T follicular helper cell (primary cell): ENCODE measurements at regions not wholly inside any gene's neighbourhood (a gene's known extent, or its start where the extent isn't known, plus 50 kb on each side); places are given as distances from the start of the nearest gene placed in this dataset.

Source experiments
- DNase-seq: peaks from one replicate; pipeline ENCODE4 v3.0.0-alpha.2; 2020; ENCODE audit warnings: low read depth

DNA sequence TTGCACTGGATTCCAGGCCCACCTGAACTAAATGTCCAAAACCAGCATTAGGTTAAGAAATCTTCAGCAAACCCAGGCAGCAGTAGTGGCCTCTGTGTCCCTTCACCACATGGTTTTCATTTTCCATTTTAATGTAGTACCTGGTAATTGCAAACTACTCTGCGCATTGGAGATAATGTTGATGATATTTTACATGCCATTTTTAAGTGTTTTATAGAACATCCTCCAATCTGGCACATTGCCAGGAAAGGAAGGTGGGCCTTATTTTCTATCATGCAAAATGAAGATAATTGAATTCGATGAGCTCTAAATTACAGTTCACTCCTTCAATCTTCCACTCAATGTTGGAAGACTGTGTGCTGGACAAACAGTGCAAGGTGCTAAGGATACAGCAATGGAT lies 89.5 kb downstream of the ZC3H11B start:
- no peak for DNase-seq

DNA sequence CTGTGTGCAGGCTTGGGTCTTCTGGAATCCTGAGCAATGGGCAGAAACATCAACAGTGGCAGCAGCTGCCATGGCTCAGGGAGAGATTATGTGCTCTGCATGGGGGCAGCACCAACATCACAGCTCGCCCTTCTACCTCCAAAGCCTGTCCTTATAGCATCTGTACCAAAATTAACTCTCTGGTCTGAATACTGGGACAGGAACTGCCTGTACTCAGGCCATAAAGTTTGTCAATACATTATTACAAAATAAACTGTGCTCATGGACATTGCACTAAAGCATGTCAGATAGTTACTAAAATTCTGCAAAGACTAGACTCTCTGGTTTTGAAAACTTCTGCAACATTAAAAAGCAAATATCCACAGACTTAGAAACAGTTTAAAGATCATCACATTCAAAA lies 91.6 kb downstream of the ZC3H11B start:
- DNase-seq, result no peak

DNA sequence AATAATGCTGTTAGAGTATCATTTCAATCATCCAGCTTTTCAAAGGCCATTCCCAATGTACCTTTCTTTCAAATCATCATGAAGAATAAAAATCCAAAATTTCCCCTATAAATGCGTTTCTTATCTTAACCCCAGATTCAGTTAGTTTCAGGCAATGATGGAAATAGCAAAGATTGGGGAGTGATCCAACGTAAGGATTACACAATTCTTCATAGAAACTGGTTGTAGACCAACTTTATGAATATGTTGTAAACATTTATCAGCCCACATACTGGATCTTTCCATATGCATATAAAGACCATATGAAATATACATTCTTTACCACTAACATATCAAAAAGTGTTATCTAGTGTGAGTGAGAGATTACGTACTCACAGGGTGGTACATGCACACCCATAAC lies 92.7 kb downstream of the ZC3H11B start:
- no peak for DNase-seq

DNA sequence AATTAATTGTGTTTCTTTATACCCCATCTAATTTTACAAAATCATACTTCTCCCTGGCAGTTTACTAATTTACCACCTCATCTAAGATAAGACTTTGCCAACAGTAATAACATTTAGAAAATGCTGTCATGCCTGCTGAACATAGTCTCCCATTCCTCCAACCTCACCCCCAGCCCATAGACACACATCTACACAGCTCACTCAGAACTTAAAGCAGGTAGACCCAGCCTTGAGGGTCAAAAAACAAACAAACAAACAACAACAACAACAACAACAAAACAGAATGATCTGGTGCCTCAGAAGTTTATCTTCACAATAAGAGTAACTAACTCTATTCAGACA lies 94.0 kb downstream of the ZC3H11B start:
- no peak for DNase-seq

DNA sequence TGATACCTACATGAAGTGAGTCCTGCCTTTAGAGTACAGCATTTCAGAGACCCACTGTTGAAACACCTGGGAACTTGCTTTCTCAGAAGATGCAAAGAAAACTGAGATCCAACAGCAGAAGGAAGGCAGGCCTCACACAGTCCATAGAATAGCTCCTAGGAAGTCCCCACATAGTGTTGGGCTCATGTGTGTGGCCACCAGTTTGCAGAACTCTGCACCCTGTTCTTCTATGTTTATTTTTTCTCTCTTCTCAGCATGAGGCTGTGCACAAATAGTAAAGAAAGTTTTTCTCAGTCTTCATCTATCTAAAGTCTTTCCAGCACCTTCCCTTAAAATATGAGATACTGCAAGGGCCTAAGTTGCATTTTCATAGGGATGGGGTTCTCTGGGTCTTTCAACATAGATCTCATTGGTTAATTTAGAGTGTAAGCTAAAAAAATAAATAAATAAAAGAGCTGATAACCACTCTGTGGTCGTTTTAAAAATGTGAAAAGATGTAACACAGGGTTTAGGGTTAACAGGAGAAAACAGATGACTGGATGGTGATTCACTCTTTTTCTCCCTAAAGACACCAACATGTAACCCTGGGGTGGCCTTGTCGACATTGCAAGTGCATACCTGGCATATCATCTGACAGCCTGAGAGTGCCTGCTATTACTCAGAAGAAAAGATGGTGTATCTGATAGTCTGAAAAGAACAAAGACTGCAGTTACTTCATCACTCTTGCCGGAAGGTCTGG lies 94.6 kb downstream of the ZC3H11B start:
- DNase-seq, result no peak

DNA sequence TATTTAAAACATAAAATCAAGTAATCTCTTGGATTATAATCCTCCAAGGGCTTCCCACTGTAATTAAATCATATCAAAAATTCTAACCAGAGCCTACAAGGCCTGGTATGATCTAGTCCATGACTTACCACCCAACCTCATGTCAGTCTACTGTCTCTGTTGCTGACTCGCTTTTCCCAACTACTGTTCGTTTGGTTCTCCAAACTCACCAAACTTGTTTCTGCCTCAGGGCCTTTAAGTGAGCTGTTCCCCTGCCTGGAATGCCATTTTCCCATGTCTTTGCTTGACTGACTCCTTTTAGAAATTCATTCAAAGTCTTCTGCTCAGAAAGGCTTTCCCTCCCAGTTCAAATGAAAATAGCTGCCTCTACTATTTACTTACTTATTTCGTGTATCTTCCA lies 95.9 kb downstream of the ZC3H11B start:
- DNase-seq, result no peak

DNA sequence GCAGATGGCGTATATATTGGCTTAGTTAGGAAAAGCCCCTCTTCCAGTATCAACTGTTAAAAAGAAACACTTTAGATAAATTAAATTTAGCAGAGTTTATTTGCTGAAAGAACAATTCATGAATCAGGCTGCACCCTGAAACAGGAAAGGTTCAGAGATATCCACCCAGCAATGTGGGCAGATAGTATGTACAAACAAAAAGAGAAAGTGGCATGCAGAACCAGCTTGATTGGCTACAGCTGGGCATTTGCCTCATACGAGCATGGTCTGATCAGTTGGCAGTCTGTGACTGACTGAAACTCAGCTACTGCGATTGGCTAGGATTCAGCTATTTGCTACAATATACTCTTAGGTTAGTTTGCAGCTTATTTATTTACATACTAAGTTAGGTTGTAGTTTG lies 98.2 kb downstream of the ZC3H11B start:
- DNase-seq, result no peak

DNA sequence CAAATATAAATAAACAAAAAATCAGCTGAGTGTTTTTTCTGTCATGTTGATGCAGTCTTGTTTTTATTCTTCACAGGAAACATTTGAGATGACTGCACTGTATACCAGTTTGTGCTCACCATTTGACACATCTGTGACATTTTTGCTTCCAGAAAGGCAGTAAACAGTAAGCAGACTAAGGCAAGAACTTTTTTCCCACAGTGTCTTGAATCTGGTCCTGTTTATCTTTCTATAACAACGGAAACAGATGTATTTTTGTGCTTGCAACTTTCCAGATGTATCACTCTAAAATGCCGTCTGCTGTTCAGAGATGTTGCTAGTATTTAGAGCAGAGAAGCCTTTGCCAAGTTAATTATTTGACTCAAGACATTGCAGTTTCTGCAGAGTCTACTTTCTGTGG lies 105.5 kb downstream of the ZC3H11B start:
- no peak for DNase-seq

DNA sequence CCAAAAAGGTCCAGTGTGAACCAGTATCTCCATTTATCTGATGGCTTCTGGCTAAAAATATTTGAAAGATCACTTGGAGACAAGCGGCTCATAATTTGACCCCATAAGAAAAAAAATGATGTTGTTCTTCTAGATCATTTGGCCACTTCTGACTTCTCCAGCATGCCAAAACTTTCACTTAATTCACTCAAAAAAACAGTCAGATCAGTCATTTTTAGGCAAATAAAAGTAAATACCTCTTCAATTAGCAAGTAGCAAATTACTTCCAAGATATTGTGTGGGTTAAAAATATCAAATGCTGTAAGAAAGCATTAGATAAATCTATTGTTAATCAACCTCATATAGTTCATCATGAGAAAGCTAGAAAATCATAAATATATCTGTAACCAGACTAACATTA lies 106.0 kb downstream of the ZC3H11B start:
- DNase-seq, result no peak

DNA sequence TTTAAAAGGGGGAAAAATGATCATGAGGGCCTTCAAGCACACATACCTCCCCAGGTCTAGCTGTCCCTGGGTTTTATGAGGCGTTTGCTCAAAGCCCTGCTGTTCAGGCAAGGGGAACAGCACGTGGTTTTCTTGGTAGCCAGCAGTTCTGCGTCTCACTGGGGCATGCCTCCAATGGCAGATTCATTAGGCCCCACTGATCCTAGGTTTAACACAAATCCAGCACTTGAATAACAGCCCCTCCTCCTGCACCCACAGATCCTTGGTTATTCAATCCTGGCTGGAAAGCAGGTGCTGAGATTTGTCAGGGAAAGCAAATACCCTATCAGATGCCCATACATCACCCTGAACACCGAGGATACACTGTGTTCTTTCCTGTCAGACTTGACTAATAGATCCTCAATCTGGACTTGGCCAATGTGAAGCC lies 106.4 kb downstream of the ZC3H11B start:
- no peak for DNase-seq

DNA sequence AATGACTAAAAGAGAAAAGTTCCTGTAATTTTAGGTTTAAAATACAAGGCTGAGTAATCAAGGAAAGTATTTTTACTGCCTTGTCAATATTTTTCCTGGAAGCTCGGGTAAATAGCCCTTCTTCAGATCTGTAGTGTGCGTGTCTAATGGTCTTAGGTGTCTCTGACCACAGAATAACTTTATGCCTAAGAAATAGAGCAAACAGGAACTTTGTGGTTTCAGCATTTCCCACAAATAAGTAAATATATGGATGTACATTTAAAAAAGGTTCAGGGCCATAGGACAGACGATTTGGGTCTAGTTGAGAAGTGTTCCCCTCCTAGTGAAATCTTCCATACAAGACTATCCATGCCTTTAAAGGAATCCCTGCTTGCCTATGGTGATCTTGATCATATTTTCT lies 107.0 kb downstream of the ZC3H11B start:
- no peak for DNase-seq

DNA sequence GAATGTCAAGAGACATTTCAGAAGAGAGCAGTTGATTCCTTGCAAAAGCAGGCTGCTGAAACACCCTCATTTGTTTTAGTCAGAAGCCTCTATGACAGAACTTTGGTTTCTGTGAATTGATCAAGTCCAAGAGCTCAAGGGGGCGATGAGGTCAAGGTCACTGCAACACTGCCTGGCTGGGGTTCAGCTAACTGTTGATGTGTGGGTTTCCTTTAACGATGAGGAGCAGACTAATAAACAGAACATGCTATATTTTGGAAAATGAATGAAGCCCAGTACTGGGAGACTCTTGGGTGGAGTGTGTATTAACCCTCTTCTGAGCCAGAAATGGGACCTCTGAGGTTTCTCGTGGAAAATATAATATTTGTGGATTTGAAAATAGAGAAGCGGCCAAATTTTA lies 109.3 kb downstream of the ZC3H11B start:
- no peak for DNase-seq

DNA sequence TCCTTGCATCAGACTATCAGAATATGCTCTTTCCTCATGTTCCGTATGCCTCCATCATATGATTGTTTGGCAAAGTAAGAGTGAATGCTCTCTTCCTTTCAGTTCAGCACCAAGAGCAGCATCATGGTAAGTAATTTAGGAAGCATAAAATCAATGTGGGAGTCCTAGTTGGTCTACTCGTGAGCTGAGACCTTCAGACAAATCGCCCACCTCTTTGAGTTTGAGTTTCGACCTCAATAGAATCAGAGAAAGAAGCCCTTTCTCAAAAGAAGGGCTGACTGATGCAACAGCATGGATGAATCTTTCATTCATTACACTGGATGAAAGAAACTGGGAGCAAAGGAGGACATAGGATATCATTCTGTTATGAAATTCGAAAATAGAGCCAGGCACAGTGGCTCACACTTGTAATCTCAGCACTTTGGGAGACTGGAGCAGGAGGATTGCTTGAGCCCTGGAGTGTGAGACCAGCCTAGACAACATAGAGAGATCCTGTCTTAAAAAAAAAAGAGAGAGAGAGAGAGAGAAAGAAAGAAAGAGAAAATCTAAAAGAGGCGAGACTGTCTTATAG lies 112.5 kb downstream of the ZC3H11B start:
- no peak for DNase-seq

DNA sequence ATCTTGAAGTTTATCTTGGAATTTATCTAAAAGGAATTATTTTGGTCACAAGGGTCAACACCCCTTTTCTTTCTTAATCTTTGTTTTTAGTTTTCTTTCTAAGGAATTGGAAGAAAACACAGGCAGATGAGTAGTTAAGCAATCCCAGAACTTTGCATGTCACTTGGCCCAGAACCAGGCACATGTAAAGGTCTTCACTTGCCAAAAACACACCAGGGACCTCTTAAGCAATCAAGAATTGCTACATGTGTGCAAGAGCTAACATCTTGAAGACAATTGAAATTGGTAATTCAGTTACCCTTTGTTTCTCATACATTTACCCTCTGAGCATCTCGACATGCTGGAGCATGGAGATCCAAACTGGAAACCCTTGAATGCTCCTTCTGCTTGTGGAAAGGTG lies 114.2 kb downstream of the ZC3H11B start:
- no peak for DNase-seq

DNA sequence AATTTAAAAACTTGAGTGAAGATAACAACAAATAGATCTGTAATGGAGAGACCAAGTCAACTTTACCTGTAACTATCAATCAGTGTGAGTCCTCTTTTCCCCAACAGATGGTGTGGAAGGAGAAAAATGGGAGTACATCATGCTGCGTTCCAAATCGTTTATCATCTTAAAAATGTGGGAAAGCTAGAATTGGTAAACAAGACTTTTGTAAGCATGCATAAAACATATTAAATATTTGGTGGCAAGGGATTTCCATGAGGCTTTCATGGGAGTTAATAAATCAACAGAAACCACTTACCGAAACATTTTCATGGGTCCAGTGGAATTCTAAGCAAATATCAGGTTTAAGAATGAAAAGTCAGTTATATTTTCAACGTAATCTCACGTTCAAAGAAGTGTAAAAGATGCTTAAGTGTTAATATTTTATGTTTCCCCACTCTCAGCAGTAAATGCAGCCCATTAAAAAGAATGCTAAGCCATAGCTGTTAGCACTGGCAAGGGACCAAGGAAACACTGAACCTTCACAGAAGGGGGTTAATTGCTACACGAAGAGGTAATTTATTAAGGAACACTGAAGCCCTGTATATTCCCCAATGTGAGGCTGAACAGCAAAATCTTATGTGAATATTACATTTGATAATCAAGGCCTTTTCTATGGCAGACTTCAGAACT lies 117.0 kb downstream of the ZC3H11B start:
- no peak for DNase-seq

DNA sequence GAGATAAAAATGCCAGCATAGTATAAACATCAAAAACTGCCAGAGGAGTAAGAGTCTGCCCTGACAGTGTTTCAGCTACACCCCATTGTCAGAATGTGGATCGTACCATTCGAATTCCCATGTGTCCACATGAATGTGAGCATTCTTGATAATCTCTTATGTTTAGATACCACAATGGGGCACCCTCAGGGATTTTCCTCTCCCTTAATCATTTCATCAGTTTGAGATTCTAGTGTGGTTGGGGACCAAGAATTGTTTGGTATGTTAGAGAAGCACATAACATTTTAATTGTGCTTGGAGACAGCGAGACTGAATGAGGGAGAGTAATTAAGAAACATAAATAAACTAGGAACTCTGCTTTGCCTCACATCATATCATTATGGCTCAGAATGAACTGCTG lies 120.2 kb downstream of the ZC3H11B start:
- DNase-seq, result no peak

DNA sequence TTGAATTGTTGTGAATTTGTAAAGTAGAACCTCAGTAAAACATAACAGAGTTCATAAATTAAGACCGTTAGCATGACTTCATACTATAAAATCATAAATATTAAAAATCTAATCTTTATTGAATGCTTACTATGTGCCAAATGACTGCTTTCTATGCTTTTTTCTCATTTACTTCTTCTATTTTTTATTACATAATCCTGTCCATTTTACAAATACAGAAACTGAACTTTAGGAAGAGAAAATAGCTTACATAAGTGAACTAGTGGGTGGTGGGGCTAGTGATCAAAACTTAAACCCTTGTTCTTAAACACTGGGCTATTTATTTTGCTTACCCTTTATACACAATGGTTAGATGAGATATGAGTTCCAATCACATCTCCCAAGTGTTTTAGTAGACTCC lies 122.3 kb downstream of the ZC3H11B start:
- DNase-seq, result no peak

DNA sequence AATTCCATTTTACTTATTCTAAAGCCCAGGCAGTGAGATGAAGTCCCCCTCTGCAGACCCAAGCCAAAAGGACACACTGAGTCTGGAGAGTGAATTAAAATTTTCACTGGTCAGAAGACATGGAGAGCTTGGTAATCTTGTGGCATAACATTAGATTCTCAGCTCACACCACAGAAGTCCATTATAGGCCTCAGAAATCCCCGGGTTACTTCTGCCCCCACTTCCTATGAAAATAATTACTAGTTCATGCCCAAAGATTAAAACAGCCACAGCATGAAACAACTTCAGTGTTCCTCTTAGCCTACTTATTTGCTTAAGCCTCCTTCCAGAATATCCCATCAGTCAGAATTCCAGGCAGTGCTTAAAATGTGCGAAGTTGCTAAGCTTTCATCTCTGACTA lies 123.3 kb downstream of the ZC3H11B start:
- DNase-seq, result no peak

DNA sequence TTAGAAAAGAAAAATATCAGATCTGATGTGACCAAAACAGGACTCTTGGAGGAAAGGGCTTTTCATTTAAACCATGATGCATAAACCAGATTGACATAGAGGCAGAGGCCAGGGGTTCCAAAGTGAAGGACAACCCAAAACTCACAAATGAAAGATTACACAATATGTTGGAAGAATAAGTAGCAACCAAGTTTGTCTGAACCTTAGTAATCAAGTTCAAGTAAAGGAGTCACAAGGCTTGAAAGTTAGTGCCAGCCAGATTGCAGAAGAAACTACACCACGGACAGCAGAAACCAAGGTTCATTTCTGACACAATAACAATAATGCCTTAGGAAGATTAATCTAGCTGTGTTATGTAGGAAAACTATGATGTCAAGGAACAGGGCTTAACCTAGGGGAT lies 124.6 kb downstream of the ZC3H11B start:
- DNase-seq, result no peak

DNA sequence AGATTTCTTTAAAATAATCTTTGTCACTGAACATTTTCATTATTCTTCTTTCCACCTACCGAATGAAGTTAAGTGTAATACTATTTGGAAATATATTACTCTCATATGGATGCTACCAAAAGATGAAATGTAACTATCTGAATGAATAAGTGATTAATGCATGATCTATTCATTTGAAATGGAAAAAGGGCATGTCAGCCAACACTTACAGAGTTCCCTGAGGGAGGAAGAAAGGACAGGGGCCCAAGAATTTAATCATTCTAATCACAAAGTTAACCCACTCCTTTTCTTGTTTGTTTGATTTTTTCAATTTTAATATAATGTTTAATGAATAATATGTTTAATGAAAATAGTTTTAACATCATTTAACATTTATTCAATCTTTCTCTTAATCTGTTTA lies 129.4 kb downstream of the ZC3H11B start:
- DNase-seq, result no peak

DNA sequence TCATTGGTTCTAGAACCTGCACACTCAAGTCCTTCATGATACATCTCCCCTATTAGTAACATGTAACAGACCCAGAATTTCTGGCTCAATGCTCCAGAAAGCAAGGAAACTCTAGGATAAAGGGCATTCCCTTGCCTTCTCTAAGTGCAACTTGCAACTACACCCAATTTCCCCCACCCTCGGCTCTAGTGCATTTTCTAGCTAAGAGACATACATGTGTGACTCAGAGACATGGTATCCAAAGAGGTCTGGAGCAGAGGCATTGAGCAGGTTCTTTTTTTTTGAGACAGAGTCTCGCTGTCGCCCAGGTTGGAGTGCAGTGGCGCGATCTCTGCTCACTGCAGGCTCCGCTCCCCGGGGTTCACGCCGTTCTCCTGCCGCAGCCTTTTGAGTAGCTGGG lies 132.9 kb downstream of the ZC3H11B start:
- no peak for DNase-seq

DNA sequence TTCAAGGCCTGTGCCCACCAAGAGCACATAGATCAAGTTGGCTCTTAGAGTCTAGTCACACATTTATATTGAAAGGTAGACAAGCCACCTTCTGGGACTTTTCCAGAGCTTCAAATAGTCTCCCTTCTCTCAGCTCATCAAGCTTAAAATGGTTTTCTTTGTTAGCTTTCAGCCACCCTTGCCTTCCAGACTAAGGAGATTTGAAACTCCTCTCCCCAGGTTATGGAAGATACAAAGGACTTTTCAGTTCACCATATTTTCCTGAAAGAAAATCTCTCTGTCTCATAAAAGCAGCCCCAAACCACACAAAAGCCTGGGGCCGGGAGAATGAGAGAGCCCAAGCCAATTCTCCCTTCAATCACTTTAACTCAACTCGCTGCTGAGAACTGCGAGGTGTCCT lies 134.1 kb downstream of the ZC3H11B start:
- DNase-seq, result no peak

DNA sequence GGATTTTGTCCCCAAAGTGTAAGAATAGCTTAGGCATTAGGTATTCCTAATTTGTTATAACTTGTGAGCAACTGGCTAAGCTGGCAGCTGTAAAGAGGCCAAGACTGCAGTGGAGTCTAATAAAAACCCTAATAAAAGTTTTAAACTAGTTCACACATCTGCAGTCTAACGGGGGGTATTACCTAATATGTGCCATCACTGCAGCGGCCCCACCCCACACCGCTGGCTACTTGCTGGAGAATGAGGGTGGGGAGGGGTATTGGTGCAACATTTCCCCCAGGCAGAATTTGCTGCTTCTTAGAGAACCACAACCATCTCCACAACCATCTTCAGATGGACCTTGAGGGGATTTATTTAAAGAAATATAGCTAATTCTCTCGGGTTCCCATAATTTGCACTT lies 135.0 kb downstream of the ZC3H11B start:
- no peak for DNase-seq

DNA sequence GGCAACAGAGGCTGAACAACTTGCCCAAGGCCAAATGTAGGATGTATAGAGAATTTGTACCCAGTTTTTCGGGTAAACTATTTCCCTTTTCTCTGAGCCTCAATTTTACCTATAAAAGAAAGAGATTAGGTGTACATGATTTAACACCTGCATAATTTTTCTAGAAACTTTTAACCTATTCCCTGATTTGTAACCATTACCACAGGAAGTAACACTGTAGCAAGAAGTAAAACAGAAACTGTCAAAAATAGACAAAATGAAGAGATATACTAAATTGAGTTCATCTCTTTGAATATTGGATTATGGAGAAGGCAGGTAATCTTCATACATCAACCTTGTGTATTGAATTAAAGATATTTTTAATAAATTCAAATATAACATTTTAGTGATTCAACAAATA lies 136.2 kb downstream of the ZC3H11B start:
- no peak for DNase-seq
